GM12891 (cell line): ENCODE measurements at regions not wholly inside any gene's neighbourhood (a gene's known extent, or its start where the extent isn't known, plus 50 kb on each side); places are given as distances from the start of the nearest gene placed in this dataset.
"Not testable (repeated sequence)": the region's sequence is repeated elsewhere in the genome, so short reads cannot be mapped to it uniquely, and the experiment has no call there.

ENCODE experiments used
- DNase-seq: peaks from one replicate; pipeline ENCODE4 v3.0.0; 2011; ENCODE audit warnings: low spot score; ENCODE audit not compliant: insufficient read length
- FAIRE-seq: peaks from 2 replicates; lab custom pipeline; 2011; peaks lifted over from hg19 to GRCh38; lab: Jason Lieb, UNC
- PAX5 ChIP-seq: IDR thresholded peaks from 2 replicates; pipeline ENCODE4 v1.6.1; 2011; ENCODE audit warnings: low read length, moderate library complexity, mild to moderate bottlenecking; ENCODE audit not compliant: insufficient read depth, severe bottlenecking
- POLR2A ChIP-seq: IDR thresholded peaks from 2 replicates; pipeline ENCODE4 v1.6.1; 2011; ENCODE audit warnings: low read depth, low read length, control low read depth
- POLR2AphosphoS5 ChIP-seq: IDR thresholded peaks from 2 replicates; pipeline ENCODE4 v1.6.1; 2011; ENCODE audit warnings: low read depth, low read length, control low read depth
- POU2F2 ChIP-seq: IDR thresholded peaks from 2 replicates; pipeline ENCODE4 v1.6.1; 2011; ENCODE audit warnings: low read depth, mild to moderate bottlenecking, control low read depth, low read length, moderate library complexity
- SPI1 ChIP-seq: IDR thresholded peaks from 2 replicates; pipeline ENCODE4 v1.6.1; 2011; ENCODE audit warnings: low read depth, low read length, control low read depth
- TAF1 ChIP-seq: IDR thresholded peaks from 2 replicates; pipeline ENCODE4 v1.6.1; 2011; ENCODE audit warnings: low read depth, low read length, control low read depth

DNA sequence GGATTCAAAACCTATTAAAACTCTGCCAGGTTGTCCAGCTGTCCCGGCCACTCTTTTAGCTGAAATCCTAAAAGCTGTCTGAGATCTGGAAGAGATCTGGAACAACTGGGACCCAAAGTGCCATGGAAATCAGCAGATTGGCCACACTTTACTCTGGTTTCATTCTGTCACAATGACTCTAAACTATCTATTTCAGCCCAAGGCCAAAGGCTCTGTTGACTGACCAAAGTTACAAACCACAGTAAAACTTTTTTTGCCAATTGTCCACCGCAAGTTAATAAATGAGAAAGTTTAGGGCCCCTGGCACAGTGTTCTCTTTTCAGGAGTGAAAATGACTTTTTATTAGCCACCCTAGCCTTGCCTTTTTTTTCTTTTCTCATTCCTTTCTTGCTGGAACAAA lies 113.4 kb upstream of the CPM start:
- DNase-seq (no peak), FAIRE-seq (no peak)
- TF ChIP-seq POLR2AphosphoS5: no peak
- no peak for TF ChIP-seq POU2F2
- no peak for TF ChIP-seq POLR2A
- no peak for TF ChIP-seq PAX5
- no peak for TF ChIP-seq SPI1
- no peak for TF ChIP-seq TAF1

DNA sequence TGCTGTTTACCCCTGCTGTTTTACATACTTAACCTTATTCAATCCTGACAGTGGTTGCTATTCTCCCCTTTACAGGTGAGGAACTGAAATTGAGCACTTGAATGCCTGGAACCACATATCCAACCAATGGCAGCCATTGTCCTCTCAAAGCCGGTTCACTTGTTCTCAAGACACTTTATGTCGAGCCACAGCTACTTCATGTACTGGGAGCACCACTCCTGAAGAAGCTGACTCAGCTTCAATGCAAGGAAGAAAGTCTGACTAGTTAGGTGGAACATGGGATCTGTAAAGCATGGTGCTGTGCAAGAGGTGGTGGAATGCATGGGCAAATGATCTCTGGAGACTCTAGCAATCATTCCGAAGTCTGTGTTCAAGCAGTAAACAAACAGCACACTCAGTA lies 113.9 kb upstream of the CPM start:
- DNase-seq (no peak), FAIRE-seq (no peak)
- TF ChIP-seq SPI1 (peak; percentile 17; the same call in 1 of the 2 replicates), POLR2AphosphoS5 (no peak), POU2F2 (no peak), TAF1 (no peak)

DNA sequence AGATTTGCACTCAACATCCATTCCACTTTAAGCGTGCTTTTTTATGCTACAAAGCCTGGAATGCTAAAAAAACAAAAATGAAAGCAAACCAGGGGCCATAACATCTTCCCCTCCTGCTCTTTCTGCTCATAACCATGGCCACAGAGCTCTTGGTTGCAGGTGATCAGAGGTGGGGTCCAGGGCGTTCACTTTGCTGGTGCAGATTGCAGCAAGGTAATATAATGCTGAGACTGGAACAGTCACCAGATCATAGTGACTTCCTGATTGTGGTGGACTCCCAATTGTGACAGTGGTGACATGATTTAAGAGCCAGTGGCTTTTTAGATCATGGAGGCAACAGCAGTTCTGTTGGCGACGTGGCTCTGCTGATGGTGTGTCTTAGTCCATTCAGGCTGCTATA lies 115.0 kb upstream of the CPM start:
- no peak for DNase-seq
- no peak for FAIRE-seq
- TF ChIP-seq SPI1 (no peak), POLR2AphosphoS5 (no peak)

DNA sequence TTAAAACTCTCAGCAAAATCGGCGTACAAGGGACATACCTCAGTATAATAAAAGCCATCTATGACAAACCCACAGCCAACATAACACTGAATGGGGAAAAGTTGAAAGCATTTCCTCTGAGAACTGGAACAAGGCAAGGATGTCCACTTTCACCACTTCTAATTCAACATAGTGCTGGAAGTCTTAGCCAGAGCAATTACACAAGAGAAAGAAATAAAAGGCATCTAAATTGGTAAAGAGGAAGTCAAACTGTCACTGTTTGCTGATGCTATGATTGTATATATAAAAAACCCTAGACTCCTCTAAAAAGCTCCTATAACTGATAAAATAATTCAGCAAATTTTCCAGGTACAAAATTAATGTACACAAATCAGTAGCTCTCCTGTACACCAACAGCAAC lies 116.9 kb upstream of the CPM start:
- DNase-seq, FAIRE-seq: not testable (repeated sequence)

DNA sequence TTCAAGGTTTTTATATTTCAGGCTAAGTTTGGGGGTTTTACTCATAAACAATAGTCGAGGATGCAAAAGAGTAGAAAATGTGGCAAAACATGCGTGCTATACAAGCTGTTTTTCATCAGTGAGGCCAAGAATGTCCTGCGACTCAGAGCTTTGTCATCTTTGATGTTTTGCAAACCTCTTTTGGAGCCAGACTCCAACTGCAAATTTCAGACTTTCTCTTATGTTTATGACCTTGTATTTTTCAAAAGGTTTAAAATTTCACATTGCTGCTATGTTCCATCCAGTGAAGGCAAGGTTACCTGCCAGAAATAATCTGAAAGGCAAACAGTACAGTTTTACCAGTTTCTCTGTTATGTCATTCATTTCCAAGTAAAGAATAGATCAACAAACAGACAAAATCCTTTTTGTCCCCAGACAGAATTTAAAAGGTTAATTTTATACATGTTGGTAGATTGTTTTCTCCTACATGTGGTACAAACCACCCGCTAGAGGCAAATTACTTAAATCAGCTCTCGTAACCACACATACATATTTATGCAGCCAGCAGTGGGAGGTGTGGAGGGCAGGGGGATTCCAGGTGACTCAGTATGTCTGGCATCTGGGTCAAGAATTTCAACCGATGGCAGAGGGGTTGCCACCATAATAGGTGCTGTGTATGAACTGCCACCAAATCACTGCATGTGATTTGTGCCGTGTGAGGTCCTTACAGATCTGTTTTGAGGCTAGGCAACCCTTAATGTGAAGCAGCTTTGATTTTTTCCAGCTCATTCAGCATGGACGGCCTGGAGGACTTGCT lies 119.8 kb upstream of the CPM start:
- DNase-seq: no peak
- TF ChIP-seq TAF1 (no peak), POU2F2 (peak; percentile 67; the same call in 1 of the 2 replicates)
- peak; percentile 9 for FAIRE-seq

DNA sequence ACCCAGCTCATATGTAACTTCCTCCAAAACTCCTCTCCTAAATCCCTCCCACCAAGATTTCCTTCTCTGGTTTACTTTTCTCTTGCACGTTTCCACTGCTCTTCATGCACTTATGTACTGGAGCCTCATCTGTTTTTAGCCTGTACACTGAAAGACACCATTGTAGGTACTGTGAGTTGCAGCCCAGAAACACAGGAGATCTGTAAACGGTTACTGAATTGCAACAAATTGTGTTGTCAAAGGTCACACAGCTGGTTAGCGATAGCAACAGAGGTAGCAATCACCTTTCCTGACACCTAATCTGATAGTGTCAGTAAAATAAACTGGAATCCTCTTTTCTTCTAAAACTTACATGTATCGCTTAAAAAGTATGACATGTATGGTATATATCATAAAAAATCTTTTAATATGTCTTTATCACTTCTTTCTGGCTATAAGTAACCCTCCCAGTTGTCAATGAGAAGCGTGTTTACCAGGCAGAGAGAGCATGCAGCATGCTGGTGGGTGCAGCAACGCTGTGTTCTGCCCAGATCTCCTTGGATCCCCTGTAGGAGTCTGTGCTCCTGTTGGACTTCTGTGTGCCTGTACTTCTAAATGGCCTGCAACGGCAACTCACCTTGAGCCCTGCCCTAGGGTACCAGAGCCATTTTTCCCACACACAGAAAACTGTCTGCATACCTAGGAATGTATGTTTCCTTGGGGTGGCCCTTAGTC lies 121.5 kb upstream of the CPM start:
- no peak for FAIRE-seq
- TF ChIP-seq SPI1 (no peak), POLR2A (no peak), TAF1 (no peak), PAX5 (no peak)
- no peak for DNase-seq

DNA sequence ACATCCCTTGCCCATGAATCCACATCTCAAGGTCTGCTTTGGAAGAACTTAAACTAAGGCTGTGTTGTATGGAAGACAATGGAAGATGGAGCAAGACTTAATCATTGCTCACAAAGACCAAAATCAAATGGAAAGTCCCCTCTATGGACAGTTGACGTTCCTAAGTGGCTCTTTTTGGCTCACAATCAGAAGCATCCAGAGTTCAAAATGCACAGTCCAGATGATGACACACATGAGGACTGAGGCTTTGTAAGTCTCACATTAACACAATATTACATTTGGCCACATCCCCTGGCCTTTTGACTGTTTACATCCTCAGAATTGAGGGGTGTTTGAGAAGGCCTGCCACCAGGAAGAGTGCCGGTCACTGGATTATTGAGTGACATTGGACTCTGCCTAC lies 122.3 kb upstream of the CPM start:
- no peak for DNase-seq
- no peak for FAIRE-seq
- TF ChIP-seq POLR2AphosphoS5: no peak
- TF ChIP-seq POLR2A: no peak

DNA sequence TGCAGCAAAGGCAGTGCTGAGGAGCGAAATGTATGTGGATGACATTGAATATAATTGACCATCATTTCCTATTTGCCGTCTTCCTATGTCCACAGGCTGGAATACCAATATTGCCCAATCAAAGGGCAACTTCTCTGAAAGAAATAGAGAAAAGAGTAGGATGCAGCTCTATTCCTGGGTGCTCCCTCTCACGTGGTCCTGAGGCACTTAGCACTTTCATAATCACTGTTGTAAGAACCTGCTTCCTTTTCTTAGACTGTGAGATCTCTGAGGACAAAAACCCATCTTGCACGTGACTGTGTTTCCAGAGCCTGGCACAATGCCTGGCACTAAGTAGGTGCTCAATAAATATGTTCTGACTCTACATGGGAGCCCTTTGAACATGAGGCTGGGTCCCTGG lies 122.7 kb upstream of the CPM start:
- FAIRE-seq (no peak), DNase-seq (no peak)
- TF ChIP-seq POU2F2 (no peak), PAX5 (no peak), POLR2AphosphoS5 (no peak), SPI1 (no peak), TAF1 (no peak), POLR2A (no peak)

DNA sequence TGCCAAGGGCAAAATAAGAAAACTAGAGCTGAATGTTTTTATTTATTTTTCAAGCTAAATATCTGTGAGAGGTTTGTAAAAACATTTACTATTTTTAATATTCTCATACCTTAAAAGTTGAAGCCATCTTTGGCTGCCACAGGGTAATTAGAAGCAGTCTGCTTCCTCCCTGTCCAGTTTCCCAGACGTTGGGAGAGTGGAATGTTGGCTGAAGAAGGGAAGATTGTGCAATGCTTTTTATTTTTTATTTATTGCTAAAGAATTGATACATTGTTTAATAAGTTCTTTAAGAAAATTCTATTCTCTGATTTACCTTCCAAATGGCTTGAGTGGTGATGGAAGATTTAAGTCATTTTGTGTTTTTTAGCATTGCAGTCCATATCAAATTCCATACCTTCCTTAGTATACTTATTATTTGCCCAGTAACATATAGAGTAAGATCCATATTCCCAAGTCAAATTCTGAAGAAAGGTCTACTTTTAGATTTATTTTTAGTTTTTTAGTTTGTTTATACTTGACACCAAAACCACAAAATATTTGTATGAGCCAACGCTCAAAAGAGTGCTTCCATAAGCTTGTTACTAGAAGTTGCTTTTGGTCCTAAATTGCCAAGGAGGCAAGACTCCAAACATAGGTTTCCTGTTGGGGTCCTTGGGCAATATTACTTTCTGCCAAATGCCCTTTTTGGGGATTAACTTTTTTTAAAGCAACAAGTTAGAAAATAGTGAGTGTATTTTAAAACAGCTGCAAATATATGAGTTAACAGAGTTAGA lies 124.0 kb upstream of the CPM start:
- no peak for FAIRE-seq
- TF ChIP-seq PAX5 (no peak), TAF1 (no peak), POLR2A (no peak), POLR2AphosphoS5 (no peak), POU2F2 (no peak), SPI1 (no peak)
- no peak for DNase-seq

DNA sequence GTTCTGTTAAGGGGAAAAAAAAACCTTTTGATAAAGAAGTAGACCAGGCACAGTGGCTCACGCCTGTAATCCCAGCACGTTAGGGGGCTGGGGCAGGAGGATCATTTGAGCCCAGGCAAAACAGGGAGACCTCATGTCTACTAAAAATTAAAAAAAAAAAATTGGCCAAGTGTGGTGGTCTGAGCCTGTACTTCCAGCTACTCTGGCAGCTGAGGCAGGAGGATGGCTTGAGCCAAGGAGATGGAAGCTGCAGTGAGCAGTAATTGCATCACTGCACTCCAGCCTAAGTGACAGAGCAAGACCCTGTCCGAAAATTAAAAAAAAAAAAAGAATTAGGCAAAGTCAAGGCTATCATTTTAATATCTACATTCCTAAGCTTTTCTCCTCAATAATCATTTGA lies 124.8 kb upstream of the CPM start:
- FAIRE-seq (no peak), DNase-seq (no peak)
- TF ChIP-seq TAF1 (no peak), POU2F2 (no peak), PAX5 (no peak), SPI1 (no peak), POLR2A (no peak), POLR2AphosphoS5 (no peak)
